ENCODE measurements at regions not wholly inside any gene's neighbourhood (a gene's known extent, or its start where the extent isn't known, plus 50 kb on each side); places are given as distances from the start of the nearest gene placed in this dataset.

GRCh38 chr2:240226672-240227537 is 86.4 kb upstream of the OTOS start:
- Histone ChIP-seq H3K27me3 (no peaks in the 10 kb centered on the region), H3K36me3 (replicated peaks; ENCODE audit: insufficient read depth, low read depth) (no peaks in the 10 kb centered on the region), H3K4me3 (no peak overlapping the region), H3K9me2 (replicated peaks; ENCODE audit: insufficient read depth) (no peaks in the 10 kb centered on the region), H4K20me1 (ENCODE audit: insufficient read depth, poor library complexity, severe bottlenecking) (no peaks in the 10 kb centered on the region), H3K79me2 (no peaks in the 10 kb centered on the region), H3K9me3 (ENCODE audit: low read depth) (peaks cover 5% of the 10 kb centered on the region), H2AFZ (no peak overlapping the region), H3K27ac (no peak overlapping the region), H3K4me2 (no peak overlapping the region), H3K4me1 (ENCODE audit: insufficient read depth) (no peaks in the 10 kb centered on the region)
- no peak for DNase-seq (ENCODE audit: low spot score)
- TF ChIP-seq EZH2 (IDR thresholded peaks at IDR 0.05; ENCODE audit: borderline replicate concordance): no peak
- TF ChIP-seq EZH2phosphoT487 (IDR thresholded peaks at IDR 0.05; ENCODE audit: low read depth, severe bottlenecking, unreplicated experiment): no peak
- no peak for TF ChIP-seq CTCF (IDR thresholded peaks at IDR 0.05; ENCODE audit: poor library complexity)
- 92% methylated on average over 8 of the region's 8 CpGs for WGBS (ENCODE audit: low lambda C conversion rate, missing lambda C conversion rate)

GRCh38 chr2:240227538-240228428 is 87.3 kb upstream of the OTOS start:
- Histone ChIP-seq H3K4me1 (ENCODE audit: insufficient read depth) (no peaks in the 10 kb centered on the region), H3K27ac (no peak overlapping the region), H4K20me1 (ENCODE audit: insufficient read depth, poor library complexity, severe bottlenecking) (no peaks in the 10 kb centered on the region), H3K9me2 (replicated peaks; ENCODE audit: insufficient read depth) (no peaks in the 10 kb centered on the region), H3K79me2 (no peaks in the 10 kb centered on the region), H3K4me2 (no peak overlapping the region), H3K9me3 (ENCODE audit: low read depth) (peaks cover 5% of the 10 kb centered on the region), H3K36me3 (replicated peaks; ENCODE audit: insufficient read depth, low read depth) (no peaks in the 10 kb centered on the region), H2AFZ (no peak overlapping the region), H3K27me3 (no peaks in the 10 kb centered on the region), H3K4me3 (no peak overlapping the region)
- no peak for DNase-seq (ENCODE audit: low spot score)
- 79% methylated on average over 14 of the region's 14 CpGs for WGBS (ENCODE audit: low lambda C conversion rate, missing lambda C conversion rate)
- TF ChIP-seq CTCF (IDR thresholded peaks at IDR 0.05; ENCODE audit: poor library complexity) (no peak), EZH2phosphoT487 (IDR thresholded peaks at IDR 0.05; ENCODE audit: low read depth, severe bottlenecking, unreplicated experiment) (no peak), EZH2 (IDR thresholded peaks at IDR 0.05; ENCODE audit: borderline replicate concordance) (no peak)

- WGBS (ENCODE audit: low lambda C conversion rate, missing lambda C conversion rate): 0% methylated on average over 1 of the region's 1 CpG
- no peaks in the 10 kb centered on the region for H3K27me3 ChIP-seq
These were observed 88.5 kb upstream of the OTOS start for GRCh38 chr2:240229005-240229404.

More at GRCh38 chr2:240229005-240229404, 88.5 kb upstream of the OTOS start:
- DNase-seq (ENCODE audit: low spot score): no peak
- Histone ChIP-seq H3K36me3 (replicated peaks; ENCODE audit: insufficient read depth, low read depth) (no peaks in the 10 kb centered on the region), H3K9me2 (replicated peaks; ENCODE audit: insufficient read depth) (no peaks in the 10 kb centered on the region), H3K4me2 (no peak overlapping the region), H2AFZ (no peak overlapping the region), H3K79me2 (no peaks in the 10 kb centered on the region), H3K4me1 (ENCODE audit: insufficient read depth) (no peaks in the 10 kb centered on the region), H3K4me3 (no peak overlapping the region), H3K9me3 (ENCODE audit: low read depth) (peaks cover 5% of the 10 kb centered on the region), H4K20me1 (ENCODE audit: insufficient read depth, poor library complexity, severe bottlenecking) (no peaks in the 10 kb centered on the region), H3K27ac (no peak overlapping the region)
- TF ChIP-seq EZH2phosphoT487 (IDR thresholded peaks at IDR 0.05; ENCODE audit: low read depth, severe bottlenecking, unreplicated experiment) (no peak), EZH2 (IDR thresholded peaks at IDR 0.05; ENCODE audit: borderline replicate concordance) (no peak)
